ENCODE measurements at regions not wholly inside any gene's neighbourhood (a gene's known extent, or its start where the extent isn't known, plus 50 kb on each side); places are given as distances from the start of the nearest gene placed in this dataset.

DNA sequence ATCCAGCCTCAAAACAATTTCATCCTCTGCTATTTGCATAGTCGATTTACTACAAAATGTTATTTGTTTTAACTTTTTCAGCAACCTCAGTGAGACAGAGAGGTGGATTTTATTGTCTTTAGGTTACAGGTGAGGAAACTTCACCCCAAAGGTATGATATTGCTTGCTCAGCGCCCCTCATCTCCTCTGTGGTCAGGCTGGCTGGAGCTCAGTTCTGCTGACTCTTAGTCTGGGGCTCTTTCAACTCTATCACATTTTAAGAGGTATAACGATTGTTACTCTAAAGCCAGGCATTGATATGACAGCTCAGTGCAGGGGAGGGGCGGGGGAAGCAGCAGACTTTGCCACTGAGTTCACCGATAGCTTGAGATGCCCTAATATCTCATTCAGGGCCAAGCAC, 103.0 kb upstream of the DPH6 start:
- DNase-seq (ENCODE audit: low spot score) = no peak
- ChIA-PET CTCF (no interaction called here), POLR2A (ENCODE audit: low non-redundant PET) (no interaction called here)
- TF ChIP-seq, protein P1, sequence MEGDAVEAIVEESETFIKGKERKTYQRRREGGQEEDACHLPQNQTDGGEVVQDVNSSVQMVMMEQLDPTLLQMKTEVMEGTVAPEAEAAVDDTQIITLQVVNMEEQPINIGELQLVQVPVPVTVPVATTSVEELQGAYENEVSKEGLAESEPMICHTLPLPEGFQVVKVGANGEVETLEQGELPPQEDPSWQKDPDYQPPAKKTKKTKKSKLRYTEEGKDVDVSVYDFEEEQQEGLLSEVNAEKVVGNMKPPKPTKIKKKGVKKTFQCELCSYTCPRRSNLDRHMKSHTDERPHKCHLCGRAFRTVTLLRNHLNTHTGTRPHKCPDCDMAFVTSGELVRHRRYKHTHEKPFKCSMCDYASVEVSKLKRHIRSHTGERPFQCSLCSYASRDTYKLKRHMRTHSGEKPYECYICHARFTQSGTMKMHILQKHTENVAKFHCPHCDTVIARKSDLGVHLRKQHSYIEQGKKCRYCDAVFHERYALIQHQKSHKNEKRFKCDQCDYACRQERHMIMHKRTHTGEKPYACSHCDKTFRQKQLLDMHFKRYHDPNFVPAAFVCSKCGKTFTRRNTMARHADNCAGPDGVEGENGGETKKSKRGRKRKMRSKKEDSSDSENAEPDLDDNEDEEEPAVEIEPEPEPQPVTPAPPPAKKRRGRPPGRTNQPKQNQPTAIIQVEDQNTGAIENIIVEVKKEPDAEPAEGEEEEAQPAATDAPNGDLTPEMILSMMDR (conservative IDR thresholded peaks at IDR 0.05; ENCODE audit: low read depth) = no peak
- no peak overlapping the region for H3K27ac ChIP-seq

DNA sequence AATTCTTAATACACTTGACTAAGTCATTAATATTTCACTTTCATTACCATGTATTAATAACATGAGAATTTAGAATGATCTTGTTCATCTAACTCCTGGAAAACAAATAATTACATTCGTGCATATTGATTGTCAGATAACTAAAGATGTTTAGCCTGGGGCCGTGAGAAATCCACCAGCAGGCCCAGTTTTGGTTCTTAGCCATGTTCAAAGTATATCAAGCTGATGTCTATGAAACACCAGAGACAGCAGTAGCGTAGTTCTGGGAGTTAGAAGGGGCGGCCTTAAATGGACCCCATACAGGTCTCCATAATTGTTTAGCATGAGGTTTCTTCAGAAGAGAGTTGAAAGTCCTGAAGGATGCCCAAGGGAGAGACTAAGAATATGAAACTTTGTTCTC, 103.6 kb upstream of the DPH6 start:
- TF ChIP-seq, protein P1 (conservative IDR thresholded peaks at IDR 0.05; ENCODE audit: low read depth) = no peak
- DNase-seq (ENCODE audit: low spot score) = no peak
- no peak overlapping the region for H3K27ac ChIP-seq
- ChIA-PET POLR2A (ENCODE audit: low non-redundant PET) (no interaction called here), CTCF (no interaction called here)

DNA sequence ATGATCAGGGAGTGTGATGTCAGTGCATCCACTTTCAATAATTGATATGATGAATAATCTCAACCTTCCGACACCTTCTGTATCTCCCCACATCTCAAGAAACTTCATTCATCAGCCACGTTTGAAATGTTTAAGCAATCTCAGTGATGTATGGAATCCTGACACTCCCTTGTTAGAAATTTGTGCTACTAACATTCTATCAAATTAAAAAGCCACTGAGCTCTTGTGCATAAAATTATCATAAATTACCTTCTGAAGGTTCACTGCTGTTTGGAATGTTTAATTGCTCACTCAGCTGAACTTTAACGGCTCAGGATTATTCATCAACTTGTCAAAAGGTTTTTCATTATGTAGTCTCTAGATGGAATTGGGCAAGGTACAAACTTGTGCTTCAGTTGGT, 108.4 kb upstream of the DPH6 start:
- DNase-seq (ENCODE audit: low spot score) = no peak
- CTCF ChIA-PET = interaction anchor here (0.5 kb wide), 1 partner anchor 10 kb away, joined by 3 read pairs; no protein-coding TSS in a partner anchor
- TF ChIP-seq, protein P1 (conservative IDR thresholded peaks at IDR 0.05; ENCODE audit: low read depth) = no peak
- no peak overlapping the region for H3K27ac ChIP-seq
- POLR2A ChIA-PET (ENCODE audit: low non-redundant PET) = no interaction called here

DNA sequence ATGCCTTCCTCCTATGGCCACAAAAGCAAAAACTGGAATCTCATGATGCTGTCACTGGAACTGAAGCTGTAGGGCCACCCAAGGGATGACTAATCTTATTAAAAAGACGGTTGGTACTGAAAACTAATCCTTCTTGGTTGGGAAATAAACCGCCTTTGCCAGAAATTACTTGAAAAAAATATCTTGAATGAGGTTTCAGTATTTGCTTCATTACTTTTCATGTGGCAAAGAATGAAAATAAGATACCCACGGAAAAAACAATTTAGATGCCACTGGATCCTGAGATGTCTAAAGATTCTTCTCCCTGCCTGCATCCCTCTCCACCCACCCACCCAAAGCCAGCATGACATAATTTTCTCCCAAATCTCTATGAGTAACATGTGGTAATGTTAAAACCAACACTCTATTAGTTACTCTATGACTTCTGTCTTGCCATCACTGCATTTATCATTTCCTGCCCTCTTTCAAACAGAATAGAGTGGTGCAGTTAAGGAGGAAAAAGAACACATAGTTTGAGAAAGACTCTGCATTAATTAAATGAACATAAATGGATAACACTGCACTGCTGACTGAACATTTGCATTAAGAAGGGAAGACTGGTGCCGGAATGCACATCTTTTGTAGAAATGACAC, 111.8 kb upstream of the DPH6 start:
- POLR2A ChIA-PET (ENCODE audit: low non-redundant PET) = no interaction called here
- no peak overlapping the region for H3K27ac ChIP-seq
- DNase-seq (ENCODE audit: low spot score) = no peak
- CTCF ChIA-PET = no interaction called here
- TF ChIP-seq, protein P1 (conservative IDR thresholded peaks at IDR 0.05; ENCODE audit: low read depth) = no peak

DNA sequence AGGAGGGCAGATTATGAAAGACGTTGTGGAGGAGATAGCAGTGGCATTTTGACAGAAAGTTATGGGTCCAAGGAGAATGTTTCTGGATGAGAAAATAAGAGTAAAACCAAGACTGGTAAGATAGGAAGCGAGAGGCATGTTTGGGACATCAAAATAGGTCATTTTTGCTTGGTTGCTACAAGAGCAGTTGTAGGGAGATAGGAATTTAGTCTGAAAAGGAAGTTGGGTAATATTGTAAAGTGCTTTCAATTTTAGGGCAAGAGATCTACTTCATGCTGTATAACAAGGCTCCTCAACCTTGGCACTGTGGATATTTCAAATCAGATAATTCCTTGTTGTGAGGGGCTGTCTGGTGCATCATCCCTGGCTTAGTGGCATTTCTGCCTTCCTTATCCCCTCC, 118.0 kb upstream of the DPH6 start:
- no peak for DNase-seq (ENCODE audit: low spot score)
- ChIA-PET POLR2A (ENCODE audit: low non-redundant PET) (no interaction called here), CTCF (interaction anchor here (0.6 kb wide), 1 partner anchor 67 kb away, joined by 10 read pairs; no protein-coding TSS in a partner anchor)
- TF ChIP-seq, protein P1 (conservative IDR thresholded peaks at IDR 0.05; ENCODE audit: low read depth) = no peak
- H3K27ac ChIP-seq = no peak overlapping the region

DNA sequence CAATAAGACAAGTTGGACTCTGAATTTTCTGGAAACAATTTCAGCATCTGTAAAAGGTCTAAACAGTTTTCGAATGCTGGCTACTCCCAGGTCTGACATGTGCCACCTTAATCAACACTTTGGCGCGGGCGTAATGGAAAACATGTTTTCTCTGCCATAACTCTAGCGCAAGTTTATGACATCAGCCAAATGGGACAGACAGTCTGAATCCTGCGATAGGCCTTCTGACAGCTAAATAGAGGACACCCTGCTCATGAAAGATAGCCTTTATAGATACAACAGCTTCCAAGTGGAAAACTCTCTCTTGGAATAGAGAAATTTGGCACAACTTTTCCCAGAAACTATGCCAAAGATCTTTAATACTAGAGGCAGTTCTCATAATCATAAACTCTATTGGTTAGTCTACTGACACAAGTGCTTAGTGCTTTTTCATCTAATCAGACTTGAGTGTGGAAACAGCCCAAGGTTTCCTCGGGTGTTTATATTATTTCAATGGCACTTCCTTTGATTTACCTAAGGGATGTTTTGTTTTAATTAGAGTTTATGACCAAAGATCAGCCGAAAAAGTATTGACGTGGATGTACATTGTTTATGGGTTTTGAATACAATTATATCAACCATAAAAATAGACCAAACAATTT, 120.1 kb upstream of the DPH6 start:
- H3K27ac ChIP-seq = no peak overlapping the region
- DNase-seq (ENCODE audit: low spot score) = no peak
- ChIA-PET POLR2A (ENCODE audit: low non-redundant PET) (no interaction called here), CTCF (no interaction called here)
- TF ChIP-seq, protein P1 (conservative IDR thresholded peaks at IDR 0.05; ENCODE audit: low read depth) = no peak
